ENCODE measurements at regions not wholly inside any gene's neighbourhood (a gene's known extent, or its start where the extent isn't known, plus 50 kb on each side); places are given as distances from the start of the nearest gene placed in this dataset.
"Not testable (repeated sequence)": the region's sequence is repeated elsewhere in the genome, so short reads cannot be mapped to it uniquely, and the experiment has no call there.

- no peak for DNase-seq (ENCODE audit: low read depth)
- TF ChIP-seq CTCF (IDR thresholded peaks at IDR 0.05; ENCODE audit: low read depth, low read length, missing control alignments): no peak
- H3K4me3 ChIP-seq (ENCODE audit: low read depth, low read length): no peak overlapping the region
Measured at GRCh38 chr7:93663561-93664299, 89.2 kb upstream of the CALCR start.

- H3K4me3 ChIP-seq (ENCODE audit: low read depth, low read length); DNase-seq (ENCODE audit: low read depth): not testable (repeated sequence)
Measured at GRCh38 chr7:93658163-93658562, 83.6 kb upstream of the CALCR start.

GRCh38 chr7:93651603-93652159 is 77.2 kb upstream of the CALCR start:
- TF ChIP-seq CTCF (IDR thresholded peaks at IDR 0.05; ENCODE audit: low read depth, low read length, missing control alignments): no peak
- DNase-seq (ENCODE audit: low read depth): no peak
- H3K4me3 ChIP-seq (ENCODE audit: low read depth, low read length): no peak overlapping the region

- no peak overlapping the region for H3K4me3 ChIP-seq (ENCODE audit: low read depth, low read length)
- no peak for DNase-seq (ENCODE audit: low read depth)
Measured at GRCh38 chr7:93646538-93646937, 72.0 kb upstream of the CALCR start.

GRCh38 chr7:93636276-93636675 is 61.8 kb upstream of the CALCR start:
- no peak overlapping the region for H3K4me3 ChIP-seq (ENCODE audit: low read depth, low read length)
- no peak for TF ChIP-seq CTCF (IDR thresholded peaks at IDR 0.05; ENCODE audit: low read depth, low read length, missing control alignments)
- DNase-seq (ENCODE audit: low read depth): no peak

More at GRCh38 chr7:93646538-93646937, 72.0 kb upstream of the CALCR start:
- no peak for TF ChIP-seq CTCF (IDR thresholded peaks at IDR 0.05; ENCODE audit: low read depth, low read length, missing control alignments)

GRCh38 chr7:93632371-93632770 is 57.8 kb upstream of the CALCR start:
- DNase-seq (ENCODE audit: low read depth): no peak
- TF ChIP-seq CTCF (IDR thresholded peaks at IDR 0.05; ENCODE audit: low read depth, low read length, missing control alignments): no peak
- H3K4me3 ChIP-seq (ENCODE audit: low read depth, low read length): no peak overlapping the region

- TF ChIP-seq CTCF (IDR thresholded peaks at IDR 0.05; ENCODE audit: low read depth, low read length, missing control alignments): no peak
- H3K4me3 ChIP-seq (ENCODE audit: low read depth, low read length): no peak overlapping the region
- DNase-seq (ENCODE audit: low read depth): no peak
Measured at GRCh38 chr7:93629291-93629801, 54.8 kb upstream of the CALCR start.

Measured in GM12864 (cell line).